Esophagus mucosa (tissue), 1 donor: ENCODE measurements at regions not wholly inside any gene's neighbourhood (a gene's known extent, or its start where the extent isn't known, plus 50 kb on each side); places are given as distances from the start of the nearest gene placed in this dataset.

Experiments used
- ATAC-seq: fragments of 200-7000 bp; cut with Tn5 transposase; one replicate; pipeline ENCODE4 v1.9.1; 2020
- donor health status: DM: yes; HTN: yes; CAD: no.

DNA sequence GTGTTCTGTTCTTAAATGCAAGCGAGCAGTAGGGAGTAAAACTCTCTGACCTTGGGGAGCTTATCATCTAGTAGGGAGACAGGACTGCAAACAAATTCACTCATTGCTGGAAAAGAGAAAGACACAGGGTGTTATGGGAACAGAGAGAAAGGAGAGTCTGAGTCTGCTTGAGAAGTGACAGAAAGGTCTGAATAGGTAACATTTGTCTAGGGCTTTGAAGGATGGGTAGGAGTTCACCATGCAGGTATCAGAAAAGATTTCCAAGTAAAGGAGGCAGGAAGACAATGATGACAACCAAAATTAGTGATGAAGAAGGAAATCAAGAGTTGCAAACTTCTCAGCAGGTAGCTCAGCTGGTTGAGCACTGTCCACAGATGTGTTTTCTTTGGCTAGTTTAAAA is 93.6 kb upstream of the GPR139 start:
- ATAC-seq, result no peak

DNA sequence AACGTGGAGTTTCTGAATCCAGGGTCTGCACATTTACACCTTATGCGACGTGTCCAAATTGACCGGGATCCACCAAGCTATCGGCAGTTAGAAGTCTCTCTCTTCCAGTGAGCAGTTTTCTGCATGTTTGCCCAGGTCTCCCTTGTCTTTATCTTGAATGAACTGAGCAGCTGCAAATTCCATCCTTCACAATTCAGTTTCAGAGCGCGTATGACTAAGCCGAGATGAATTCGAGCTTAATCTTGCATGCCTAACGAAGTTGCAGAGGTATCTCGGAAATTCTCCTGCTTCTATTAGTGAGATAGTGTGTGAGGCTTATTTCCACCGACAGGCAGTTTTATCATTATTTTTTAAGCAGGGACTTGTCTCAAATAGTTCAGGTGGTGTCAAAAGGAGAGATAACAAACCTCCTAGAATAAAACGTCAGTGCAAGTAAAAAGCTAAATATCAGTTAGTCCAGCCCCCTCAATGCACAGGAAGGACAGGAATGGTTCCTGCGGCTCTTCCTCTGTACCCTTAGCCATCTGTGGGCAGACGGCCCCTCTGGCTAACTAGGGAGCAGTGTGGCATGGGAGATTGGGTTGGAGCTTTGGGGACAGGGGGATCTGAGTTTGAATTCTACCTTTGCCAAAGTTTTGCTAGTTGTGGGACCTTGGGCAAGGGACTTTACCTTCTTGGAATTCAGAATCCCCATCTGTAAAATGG is 93.0 kb upstream of the GPR139 start:
- ATAC-seq, result no peak

DNA sequence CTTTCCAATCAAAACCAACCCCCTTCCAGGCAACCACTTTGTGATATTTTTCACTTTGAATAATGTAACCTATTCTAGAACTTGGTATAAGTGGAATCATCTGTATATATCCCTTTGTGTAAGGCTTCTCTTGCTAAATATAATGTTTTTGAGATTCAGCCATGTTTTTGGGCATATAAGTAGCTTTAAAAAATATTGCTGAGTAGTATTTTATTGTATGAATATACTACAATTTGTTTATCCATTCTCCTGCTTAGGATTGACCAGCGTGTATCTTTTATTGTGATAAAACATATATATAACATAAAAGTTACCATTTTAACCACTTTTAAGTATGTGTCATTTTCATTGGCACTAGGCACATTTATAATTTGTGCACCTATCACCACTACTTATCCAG is 79.8 kb upstream of the GPR139 start:
- ATAC-seq, result no peak

DNA sequence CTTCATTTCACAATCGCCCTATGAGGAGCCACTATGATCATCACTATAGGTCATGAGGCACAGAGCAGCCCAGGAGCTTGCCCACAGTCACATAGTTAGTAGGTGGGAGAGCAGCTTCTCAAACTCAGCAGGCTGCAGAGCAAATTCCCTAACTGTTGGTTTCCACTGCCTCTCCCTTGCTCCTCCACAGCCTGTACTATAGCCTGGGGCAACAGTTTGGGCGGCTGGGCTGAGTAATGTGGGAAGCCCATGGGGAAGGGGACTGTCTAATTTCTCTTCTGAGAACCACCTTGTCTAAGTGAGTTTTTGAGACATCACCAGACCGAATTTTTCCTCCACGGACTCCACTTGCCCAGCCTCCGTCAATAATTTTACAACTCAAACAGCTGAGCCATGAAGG is 73.4 kb upstream of the GPR139 start:
- no peak for ATAC-seq

DNA sequence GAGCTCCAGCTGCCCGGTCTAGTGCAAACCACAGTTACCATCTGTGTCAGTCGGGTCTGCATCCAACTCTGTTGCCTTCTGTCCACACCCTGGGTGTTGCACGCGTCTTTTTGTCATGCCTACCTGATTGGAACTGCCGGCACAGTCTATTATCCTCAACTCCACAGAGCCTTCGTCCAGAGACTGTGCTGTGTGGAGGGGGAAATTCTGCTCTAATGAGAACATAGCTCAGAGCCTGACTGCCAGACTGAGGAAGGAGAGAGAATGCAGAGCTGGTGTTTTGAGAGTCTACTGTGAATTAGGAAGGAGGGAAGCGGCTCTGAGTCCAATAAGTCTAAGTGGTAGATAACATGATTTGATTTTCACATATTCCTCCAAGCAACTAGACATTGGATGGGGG is 68.3 kb upstream of the GPR139 start:
- no peak for ATAC-seq

DNA sequence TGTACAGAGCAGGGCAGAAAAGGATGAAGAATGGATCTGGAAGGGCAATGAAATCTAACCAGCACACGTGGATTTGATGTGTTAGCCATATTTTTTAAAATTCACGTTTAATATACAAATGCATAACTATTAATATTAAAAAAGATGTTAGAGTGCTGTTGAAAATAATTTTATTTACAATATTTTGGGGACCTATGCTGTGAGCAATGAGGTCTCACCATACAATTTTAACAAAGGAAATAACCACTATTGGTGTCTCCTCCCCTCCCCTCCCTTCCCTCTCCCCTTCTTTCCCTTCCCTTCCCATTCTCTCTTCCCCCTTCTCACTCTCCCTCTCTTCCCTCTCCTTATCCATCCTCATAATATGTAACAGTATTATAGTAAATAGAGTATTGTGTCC is 64.2 kb upstream of the GPR139 start:
- ATAC-seq, result no peak

DNA sequence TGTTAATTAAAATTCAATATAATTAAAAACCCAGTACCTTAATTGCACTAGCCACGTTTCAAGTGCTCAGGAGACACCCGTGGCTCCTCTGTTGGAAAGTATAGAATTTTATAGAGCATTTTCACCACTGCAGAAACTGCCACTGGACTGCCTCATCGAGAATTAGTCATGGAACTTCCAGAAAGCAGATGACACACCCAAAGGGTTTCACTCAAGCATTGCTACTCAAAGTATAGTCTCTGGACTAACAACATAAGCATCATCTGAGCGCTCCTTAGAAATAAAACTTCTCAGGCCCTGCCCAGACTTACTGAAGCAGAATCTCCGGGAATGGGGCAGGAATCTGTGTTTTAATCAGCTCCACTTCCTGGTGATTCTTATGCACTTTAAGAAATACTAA is 63.5 kb upstream of the GPR139 start:
- ATAC-seq, result peak; percentile 50

DNA sequence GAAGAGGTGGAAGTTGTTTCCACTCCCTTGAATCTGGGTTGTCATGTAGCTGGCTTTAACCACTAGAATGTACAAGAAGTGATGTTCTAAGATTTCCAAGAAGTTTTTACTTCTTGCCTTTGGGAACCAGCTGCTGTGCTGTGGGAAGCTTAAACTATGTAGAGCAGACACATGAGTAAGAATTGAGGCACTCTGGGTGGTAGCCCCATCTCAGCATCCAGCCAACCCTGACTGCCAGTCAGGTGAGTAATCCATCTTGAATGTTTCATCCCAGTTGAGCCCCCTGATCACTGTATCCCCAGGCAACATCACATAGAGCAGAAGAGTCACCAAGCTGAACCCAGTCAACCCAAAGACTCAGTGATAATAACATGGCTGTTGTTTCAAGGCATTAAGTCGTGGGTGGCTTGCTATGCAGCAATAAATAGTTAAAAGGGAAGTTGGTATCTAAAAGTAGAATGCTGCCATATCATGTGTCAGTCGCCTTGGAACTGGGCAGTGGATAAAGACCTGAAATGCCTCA is 62.8 kb upstream of the GPR139 start:
- no peak for ATAC-seq

DNA sequence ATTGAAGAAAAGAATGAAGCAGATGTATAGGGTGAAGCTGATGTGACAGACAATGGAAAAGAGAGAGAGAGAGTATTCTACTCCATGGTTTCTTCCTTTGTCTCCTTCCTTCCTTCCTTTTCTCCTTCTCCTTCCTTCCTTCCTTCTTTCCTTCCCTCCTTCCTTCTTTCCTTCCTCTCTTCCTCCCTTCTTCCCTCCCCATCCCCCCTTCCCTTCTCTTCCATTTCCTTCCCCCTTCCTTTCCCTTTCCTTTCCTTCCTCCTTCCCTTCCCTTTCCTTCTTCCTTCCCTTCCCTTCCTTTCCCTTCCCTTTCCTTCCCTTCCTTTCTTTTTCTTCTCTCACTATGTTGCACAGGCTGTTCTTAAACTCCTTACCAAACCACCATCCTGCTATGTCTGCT is 55.7 kb upstream of the GPR139 start:
- no peak for ATAC-seq
